Brain microvascular endothelial cell (primary cell): ENCODE measurements at regions not wholly inside any gene's neighbourhood (a gene's known extent, or its start where the extent isn't known, plus 50 kb on each side); places are given as distances from the start of the nearest gene placed in this dataset.

Source experiments
- DNase-seq: peaks from one replicate; pipeline ENCODE4 v3.0.0-alpha.2; 2020
- H3K27ac ChIP-seq: fragments of 250-450 bp; sonication (Bioruptor Pico); 2 replicates; pipeline ENCODE4 v1.5.1; 2020; ENCODE audit warnings: mild to moderate bottlenecking, moderate library complexity
- H3K27me3 ChIP-seq: fragments of 250-450 bp; sonication (Bioruptor Pico); replicated peaks from 2 replicates; pipeline ENCODE4 v1.5.1; 2020; ENCODE audit warnings: mild to moderate bottlenecking
- H3K36me3 ChIP-seq: fragments of 250-450 bp; sonication (Bioruptor Pico); replicated peaks from 2 replicates; pipeline ENCODE4 v1.5.1; 2020; ENCODE audit warnings: mild to moderate bottlenecking
- H3K4me3 ChIP-seq: 2 replicates; pipeline ENCODE4 v1.5.1; 2011; ENCODE audit warnings: low read depth, mild to moderate bottlenecking, control low read depth, low read length, moderate library complexity
- CTCF ChIP-seq: IDR thresholded peaks from 2 replicates; pipeline ENCODE4 v1.5.1; 2011; ENCODE audit warnings: low read depth, mild to moderate bottlenecking, moderate library complexity, low read length, control low read depth, inconsistent platforms; ENCODE audit errors: missing control alignments
- in situ Hi-C: cut with HindIII; loops from 2 replicates; pipeline ENCODE4 v1.10.0; 2017; ENCODE audit warnings: low sequenced_read_pairs, low pct_ligation_motif_present

- in situ Hi-C loops, result loop anchor here (25.0 kb wide), 1 partner anchor 111 kb away; no protein-coding TSS in a partner anchor
- peak overlapping the region; percentile 92 for H3K27ac ChIP-seq
- TF ChIP-seq CTCF, result no peak
- no peaks in the 10 kb centered on the region for H3K27me3 ChIP-seq
- no peak overlapping the region for H3K4me3 ChIP-seq
- DNase-seq, result peak; percentile 71
- no peaks in the 10 kb centered on the region for H3K36me3 ChIP-seq
Measured at GRCh38 chr3:43872901-43873300, 182.2 kb downstream of the ABHD5 start.

- Histone ChIP-seq H3K4me3 (no peak overlapping the region), H3K27me3 (no peaks in the 10 kb centered on the region), H3K27ac (peak overlapping the region; percentile 92), H3K36me3 (no peaks in the 10 kb centered on the region)
- DNase-seq, result no peak
- in situ Hi-C loops, result loop anchor here (25.0 kb wide), 1 partner anchor 111 kb away; no protein-coding TSS in a partner anchor
- no peak for TF ChIP-seq CTCF
Measured at GRCh38 chr3:43873723-43874122, 183.0 kb downstream of the ABHD5 start.

- no peak for TF ChIP-seq CTCF
- Histone ChIP-seq H3K36me3 (no peaks in the 10 kb centered on the region), H3K27me3 (no peaks in the 10 kb centered on the region), H3K4me3 (no peak overlapping the region), H3K27ac (no peak overlapping the region)
- in situ Hi-C loops, result loop anchor here (25.0 kb wide), 1 partner anchor 112 kb away; no protein-coding TSS in a partner anchor
- DNase-seq, result no peak
Measured at GRCh38 chr3:43874290-43874689, 183.6 kb downstream of the ABHD5 start.

GRCh38 chr3:43874731-43875130 lies 184.0 kb downstream of the ABHD5 start:
- TF ChIP-seq CTCF, result no peak
- H3K27me3 ChIP-seq, result no peaks in the 10 kb centered on the region
- H3K36me3 ChIP-seq, result no peaks in the 10 kb centered on the region
- in situ Hi-C loops, result loop anchor here (25.0 kb wide), 1 partner anchor 112 kb away; no protein-coding TSS in a partner anchor
- H3K27ac ChIP-seq, result no peak overlapping the region
- DNase-seq, result no peak
- no peak overlapping the region for H3K4me3 ChIP-seq

GRCh38 chr3:43876648-43877047 lies 185.9 kb downstream of the ABHD5 start:
- Histone ChIP-seq H3K4me3 (no peak overlapping the region), H3K27me3 (no peaks in the 10 kb centered on the region), H3K27ac (no peak overlapping the region), H3K36me3 (no peaks in the 10 kb centered on the region)
- DNase-seq, result no peak
- in situ Hi-C loops, result no loop called here
- TF ChIP-seq CTCF, result no peak

GRCh38 chr3:43879166-43879565 lies 188.4 kb downstream of the ABHD5 start:
- TF ChIP-seq CTCF, result peak; percentile 64
- in situ Hi-C loops, result no loop called here
- no peaks in the 10 kb centered on the region for H3K36me3 ChIP-seq
- H3K27ac ChIP-seq, result no peak overlapping the region
- H3K27me3 ChIP-seq, result no peaks in the 10 kb centered on the region
- no peak overlapping the region for H3K4me3 ChIP-seq
- DNase-seq, result no peak
